ENCODE measurements at regions not wholly inside any gene's neighbourhood (a gene's known extent, or its start where the extent isn't known, plus 50 kb on each side); places are given as distances from the start of the nearest gene placed in this dataset.

- TF ChIP-seq TAF7 (optimal IDR thresholded peaks at IDR 0.05; ENCODE audit: borderline replicate concordance, low read depth, low read length): no peak
- no peak for TF ChIP-seq BCL11A (IDR thresholded peaks at IDR 0.05; ENCODE audit: low read depth in 2 of 2, low read length in 2 of 2)
- TF ChIP-seq TBP (IDR thresholded peaks at IDR 0.05; ENCODE audit: low read depth, low read length): no peak
Measured at GRCh38 chr5:58075907-58076306, 384.0 kb downstream of the PLK2 start (continued).

Measured in H1 (cell line).